Liver (tissue), 7 donors: ENCODE measurements at regions not wholly inside any gene's neighbourhood (a gene's known extent, or its start where the extent isn't known, plus 50 kb on each side); places are given as distances from the start of the nearest gene placed in this dataset.

Experiments
- DNase-seq: peaks from one replicate; pipeline ENCODE4 v3.0.0-alpha.2; 2017; ENCODE audit warnings: low spot score
- H3K27ac ChIP-seq, 2 donors: one replicate each; pipeline ENCODE4 v1.7.0; 2013; ENCODE audit warnings: inconsistent platforms in 2 of 2, low read length in 2 of 2, control low read depth in 1 of 2, low read depth in 1 of 2, mild to moderate bottlenecking in 1 of 2
- H3K27me3 ChIP-seq, 4 donors: one replicate each; pipeline versions ENCODE4 v1.6.1 to v1.7.0; 2013; ENCODE audit warnings: low read length in 3 of 4, inconsistent platforms in 1 of 4, mild to moderate bottlenecking in 1 of 4, moderate library complexity in 1 of 4; ENCODE audit not compliant: control insufficient read depth in 4 of 4, insufficient read depth in 4 of 4
- H3K36me3 ChIP-seq, 4 donors: one replicate each; pipeline versions ENCODE4 v1.6.1 to v1.7.0; 2013; ENCODE audit warnings: low read length in 3 of 4, mild to moderate bottlenecking in 3 of 4, low read depth in 1 of 4, moderate library complexity in 1 of 4; ENCODE audit not compliant: control insufficient read depth in 4 of 4, insufficient read depth in 3 of 4
- H3K4me1 ChIP-seq, 4 donors: one replicate each; pipeline versions ENCODE4 v1.6.1 to v1.7.0; 2013; ENCODE audit warnings: low read length in 3 of 4, mild to moderate bottlenecking in 3 of 4, moderate library complexity in 1 of 4; ENCODE audit not compliant: control insufficient read depth in 4 of 4, insufficient read depth in 4 of 4
- H3K4me3 ChIP-seq, 3 donors: one replicate each; pipeline versions ENCODE4 v1.6.1 to v1.7.0; 2013; ENCODE audit warnings: low read length in 3 of 3, control low read depth in 1 of 3, low read depth in 1 of 3, mild to moderate bottlenecking in 1 of 3
- H3K9ac ChIP-seq, 2 donors: one replicate each; pipeline ENCODE4 v1.7.0; 2013; ENCODE audit warnings: low read length in 2 of 2, mild to moderate bottlenecking in 2 of 2, moderate library complexity in 2 of 2, control low read depth in 1 of 2, low read depth in 1 of 2
- H3K9me3 ChIP-seq, 4 donors: one replicate each; pipeline versions ENCODE4 v1.6.1 to v1.7.0; 2013; ENCODE audit warnings: low read length in 3 of 4; ENCODE audit not compliant: control insufficient read depth in 4 of 4
- FOXA1 ChIP-seq: IDR thresholded peaks from 2 replicates; pipeline ENCODE4 v1.6.1; 2016; ENCODE audit warnings: antibody characterized with exemption
- FOXA2 ChIP-seq: IDR thresholded peaks from 2 replicates; pipeline ENCODE4 v1.6.1; 2016; ENCODE audit warnings: antibody characterized with exemption
- GABPA ChIP-seq, 2 donors: IDR thresholded peaks in 1 of 2; conservative IDR thresholded peaks in 1 of 2; 2 replicates each; pipeline ENCODE4 v1.6.1; 2016; ENCODE audit warnings: antibody characterized with exemption in 2 of 2, mild to moderate bottlenecking in 1 of 2, moderate library complexity in 1 of 2
- HNF4A ChIP-seq, 2 donors: conservative IDR thresholded peaks; 2 replicates each; pipeline ENCODE4 v1.6.1; 2016; ENCODE audit warnings: antibody characterized with exemption in 2 of 2, mild to moderate bottlenecking in 2 of 2
- HNF4G ChIP-seq: IDR thresholded peaks from 2 replicates; pipeline ENCODE4 v1.6.1; 2016; ENCODE audit warnings: antibody characterized with exemption
- JUND ChIP-seq, 2 donors: IDR thresholded peaks; 2 replicates each; pipeline ENCODE4 v1.6.1; 2016; ENCODE audit warnings: antibody characterized with exemption in 2 of 2
- RAD21 ChIP-seq, 2 donors: IDR thresholded peaks; 2 replicates each; pipeline ENCODE4 v1.6.1; 2016; ENCODE audit warnings: antibody characterized with exemption in 2 of 2, mild to moderate bottlenecking in 2 of 2
- REST ChIP-seq: IDR thresholded peaks from 2 replicates; pipeline ENCODE4 v1.6.1; 2016; ENCODE audit warnings: antibody characterized with exemption, mild to moderate bottlenecking
- RXRA ChIP-seq, 2 donors: IDR thresholded peaks; 2 replicates each; pipeline ENCODE4 v1.6.1; 2017 to 2018; ENCODE audit warnings: antibody characterized with exemption in 2 of 2, mild to moderate bottlenecking in 1 of 2
- SP1 ChIP-seq: IDR thresholded peaks from 2 replicates; pipeline ENCODE4 v1.6.1; 2018; ENCODE audit warnings: antibody characterized with exemption, mild to moderate bottlenecking
- TAF1 ChIP-seq: conservative IDR thresholded peaks from 2 replicates; pipeline ENCODE4 v1.6.1; 2016; ENCODE audit warnings: antibody characterized with exemption, mild to moderate bottlenecking
- YY1 ChIP-seq: IDR thresholded peaks from 2 replicates; pipeline ENCODE4 v1.6.1; 2016; ENCODE audit warnings: antibody characterized with exemption, mild to moderate bottlenecking
- WGBS: extraction: QIAGEN DNeasy Blood & Tissue Kit; methylation state at CpG from one replicate; pipeline ENCODE4 v1.1.7; 2013; 5-methylcytosine and 5-hydroxymethylcytosine counted together
- TF ChIP-seq, protein P1 (sequence below): IDR thresholded peaks from 2 replicates; pipeline ENCODE4 v1.6.1; 2016; ENCODE audit warnings: antibody characterized with exemption
- TF ChIP-seq, protein P2 (sequence below): IDR thresholded peaks from 2 replicates; pipeline ENCODE4 v1.6.1; 2016; ENCODE audit warnings: antibody characterized with exemption
- donor health status: healthy.
- donor health status: healthy.
- donor health status: healthy.
- donor health status: healthy.

DNA sequence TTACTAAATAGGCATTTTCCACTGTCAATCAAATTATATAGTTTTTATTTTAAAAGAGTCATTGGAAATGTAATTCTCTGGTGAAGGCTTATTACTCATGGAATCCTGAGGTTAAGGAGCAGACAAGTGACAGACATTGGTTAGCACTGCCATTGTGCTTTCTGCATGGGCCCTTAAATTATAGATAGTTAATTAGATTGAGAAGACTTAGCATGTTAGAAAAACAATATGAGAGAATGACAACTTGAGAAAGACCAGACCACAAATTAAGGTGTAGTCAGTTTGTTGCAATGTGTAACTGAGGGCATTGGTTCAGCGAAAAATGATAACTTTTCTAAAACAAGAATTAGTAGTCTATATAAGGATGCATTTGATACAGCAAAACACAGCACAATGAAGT is 195.5 kb downstream of the SLITRK6 start (continued):
- TF ChIP-seq REST = no peak
- no peak for TF ChIP-seq YY1

- Histone ChIP-seq H3K9me3 (no peaks in the 10 kb centered on the region), H3K4me3 (no peak overlapping the region), H3K36me3 (no peaks in the 10 kb centered on the region), H3K27me3 (no peaks in the 10 kb centered on the region), H3K4me1 (no peaks in the 10 kb centered on the region), H3K27ac (no peak overlapping the region), H3K9ac (no peak overlapping the region)
- WGBS = 28% methylated on average over 2 of the region's 2 CpGs
- no peak for DNase-seq
- no peak for TF ChIP-seq RAD21 (IDR thresholded peaks at IDR 0.05)
- TF ChIP-seq SP1 = no peak
- no peak for TF ChIP-seq HNF4A (conservative IDR thresholded peaks at IDR 0.05)
- no peak for TF ChIP-seq REST
- TF ChIP-seq RXRA (IDR thresholded peaks at IDR 0.05) = no peak
- TF ChIP-seq, protein P1, sequence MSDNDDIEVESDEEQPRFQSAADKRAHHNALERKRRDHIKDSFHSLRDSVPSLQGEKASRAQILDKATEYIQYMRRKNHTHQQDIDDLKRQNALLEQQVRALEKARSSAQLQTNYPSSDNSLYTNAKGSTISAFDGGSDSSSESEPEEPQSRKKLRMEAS = no peak
- no peak for TF ChIP-seq HNF4G
These were observed 197.7 kb downstream of the SLITRK6 start for GRCh38 chr13:85601526-85601925.

GRCh38 chr13:85597790-85598500 is 201.3 kb downstream of the SLITRK6 start:
- no peaks in the 10 kb centered on the region for H3K4me1 ChIP-seq
- 82% methylated on average over 4 of the region's 4 CpGs for WGBS
- TF ChIP-seq FOXA1 (no peak), FOXA2 (no peak), GABPA (IDR thresholded peaks at IDR 0.05 in 1 of 2, conservative IDR thresholded peaks at IDR 0.05 in 1 of 2) (no peak), REST (no peak), HNF4A (conservative IDR thresholded peaks at IDR 0.05) (no peak), TAF1 (no peak), JUND (IDR thresholded peaks at IDR 0.05) (no peak), RAD21 (IDR thresholded peaks at IDR 0.05) (no peak), SP1 (no peak)
- TF ChIP-seq, protein P2, sequence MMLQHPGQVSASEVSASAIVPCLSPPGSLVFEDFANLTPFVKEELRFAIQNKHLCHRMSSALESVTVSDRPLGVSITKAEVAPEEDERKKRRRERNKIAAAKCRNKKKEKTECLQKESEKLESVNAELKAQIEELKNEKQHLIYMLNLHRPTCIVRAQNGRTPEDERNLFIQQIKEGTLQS = no peak
- TF ChIP-seq, protein P1 = no peak
- no peak for DNase-seq
- H3K4me3 ChIP-seq = no peak overlapping the region
- no peak overlapping the region for H3K9ac ChIP-seq
- H3K36me3 ChIP-seq = no peaks in the 10 kb centered on the region
- no peaks in the 10 kb centered on the region for H3K27me3 ChIP-seq
- no peak overlapping the region for H3K27ac ChIP-seq
- H3K9me3 ChIP-seq = peaks cover 0 to 4% (median 0%) of the 10 kb centered on the region in 4 donors
